Uterus (tissue), 2 donors: ENCODE measurements at regions not wholly inside any gene's neighbourhood (a gene's known extent, or its start where the extent isn't known, plus 50 kb on each side); places are given as distances from the start of the nearest gene placed in this dataset.
"Not testable (repeated sequence)": the region's sequence is repeated elsewhere in the genome, so short reads cannot be mapped to it uniquely, and the experiment has no call there.

Experiments
- CTCF ChIP-seq, 4 experiments: fragments of 200-600 bp in 2 of 4; fragments of 450-650 bp in 2 of 4; sonication (generic) in 2 of 4; IDR thresholded peaks; one replicate each; pipeline ENCODE4 v1.5.1; 2016 to 2019; ENCODE audit warnings: antibody characterized with exemption in 4 of 4, mild to moderate bottlenecking in 2 of 4, moderate library complexity in 1 of 4
- POLR2A ChIP-seq, 2 donors: fragments of 450-650 bp; IDR thresholded peaks; one replicate each; pipeline ENCODE4 v1.6.1; 2016; ENCODE audit warnings: antibody characterized with exemption in 2 of 2, mild to moderate bottlenecking in 1 of 2, moderate library complexity in 1 of 2

- not testable (repeated sequence) for TF ChIP-seq CTCF, POLR2A (IDR thresholded peaks at IDR 0.05)
Observed at GRCh38 chr7:76763977-76764376, 136.9 kb upstream of the POMZP3 start.
